Thyroid gland (tissue), 4 donors: ENCODE measurements at regions not wholly inside any gene's neighbourhood (a gene's known extent, or its start where the extent isn't known, plus 50 kb on each side); places are given as distances from the start of the nearest gene placed in this dataset.

ENCODE experiments used
- POLR2A ChIP-seq, 2 donors: fragments of 450-650 bp; IDR thresholded peaks; one replicate each; pipeline ENCODE4 v1.6.1; 2017; ENCODE audit warnings: antibody characterized with exemption in 2 of 2, mild to moderate bottlenecking in 2 of 2, moderate library complexity in 1 of 2
- TF ChIP-seq, protein P1 (sequence below), 6 experiments: fragments of 200-600 bp in 3 of 6; fragments of 450-650 bp in 3 of 6; sonication (generic) in 3 of 6; IDR thresholded peaks; one replicate each; pipeline ENCODE4 v1.5.1; 2016 to 2019; ENCODE audit warnings: antibody characterized with exemption in 6 of 6, mild to moderate bottlenecking in 2 of 6, inconsistent platforms in 1 of 6, moderate library complexity in 1 of 6

DNA sequence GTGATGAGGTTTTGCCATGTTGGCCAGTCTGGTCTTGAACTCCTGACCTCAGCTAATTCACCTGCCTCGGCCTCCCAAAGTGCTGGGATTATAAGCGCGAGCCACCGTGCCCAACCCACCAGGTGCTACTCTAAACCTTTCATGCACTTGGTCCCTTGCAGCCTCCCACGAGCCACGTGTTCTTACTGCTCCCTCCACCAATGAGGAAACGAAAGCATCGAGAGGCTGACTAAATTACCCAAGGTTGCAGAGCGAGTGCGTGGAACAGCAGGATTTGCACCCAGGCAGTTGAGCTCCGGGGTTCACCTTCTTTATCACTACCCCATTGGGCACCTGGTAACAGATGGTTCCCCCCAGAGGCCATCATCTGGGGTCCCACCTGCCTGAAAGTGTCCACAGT is 208.3 kb downstream of the LY86 start:
- TF ChIP-seq, protein P1, sequence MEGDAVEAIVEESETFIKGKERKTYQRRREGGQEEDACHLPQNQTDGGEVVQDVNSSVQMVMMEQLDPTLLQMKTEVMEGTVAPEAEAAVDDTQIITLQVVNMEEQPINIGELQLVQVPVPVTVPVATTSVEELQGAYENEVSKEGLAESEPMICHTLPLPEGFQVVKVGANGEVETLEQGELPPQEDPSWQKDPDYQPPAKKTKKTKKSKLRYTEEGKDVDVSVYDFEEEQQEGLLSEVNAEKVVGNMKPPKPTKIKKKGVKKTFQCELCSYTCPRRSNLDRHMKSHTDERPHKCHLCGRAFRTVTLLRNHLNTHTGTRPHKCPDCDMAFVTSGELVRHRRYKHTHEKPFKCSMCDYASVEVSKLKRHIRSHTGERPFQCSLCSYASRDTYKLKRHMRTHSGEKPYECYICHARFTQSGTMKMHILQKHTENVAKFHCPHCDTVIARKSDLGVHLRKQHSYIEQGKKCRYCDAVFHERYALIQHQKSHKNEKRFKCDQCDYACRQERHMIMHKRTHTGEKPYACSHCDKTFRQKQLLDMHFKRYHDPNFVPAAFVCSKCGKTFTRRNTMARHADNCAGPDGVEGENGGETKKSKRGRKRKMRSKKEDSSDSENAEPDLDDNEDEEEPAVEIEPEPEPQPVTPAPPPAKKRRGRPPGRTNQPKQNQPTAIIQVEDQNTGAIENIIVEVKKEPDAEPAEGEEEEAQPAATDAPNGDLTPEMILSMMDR (IDR thresholded peaks at IDR 0.05) = no peak
- TF ChIP-seq POLR2A (IDR thresholded peaks at IDR 0.05) = no peak
